MM.1S (cell line): ENCODE measurements at regions not wholly inside any gene's neighbourhood (a gene's known extent, or its start where the extent isn't known, plus 50 kb on each side); places are given as distances from the start of the nearest gene placed in this dataset.

ENCODE experiments used
- DNase-seq: peaks from one replicate; pipeline ENCODE4 v3.0.0-alpha.2; 2015
- H2AFZ ChIP-seq: fragments of 300-600 bp; sonication (generic); 2 replicates; pipeline ENCODE4 v1.6.0; 2016; ENCODE audit warnings: antibody characterized with exemption, low read length
- H3F3A ChIP-seq: fragments of 300-600 bp; sonication (generic); 2 replicates; pipeline ENCODE4 v1.6.1; 2016; ENCODE audit warnings: mild to moderate bottlenecking, antibody characterized with exemption, low read length, moderate library complexity, mixed read lengths; ENCODE audit not compliant: insufficient read depth
- H3K27ac ChIP-seq: fragments of 300-600 bp; sonication (generic); 2 replicates; pipeline ENCODE4 v1.5.1; 2016; ENCODE audit warnings: mild to moderate bottlenecking, low read length
- H3K27me3 ChIP-seq: fragments of 300-600 bp; sonication (generic); replicated peaks from 2 replicates; pipeline ENCODE4 v1.6.0; 2016; ENCODE audit warnings: low read length; ENCODE audit not compliant: insufficient read depth
- H3K36me3 ChIP-seq: fragments of 300-600 bp; sonication (generic); replicated peaks from 2 replicates; pipeline ENCODE4 v1.6.1; 2016; ENCODE audit warnings: mild to moderate bottlenecking, low read length, mixed read lengths; ENCODE audit not compliant: insufficient read depth
- H3K4me1 ChIP-seq: fragments of 300-600 bp; sonication (generic); 2 replicates; pipeline ENCODE4 v1.6.1; 2016; ENCODE audit warnings: low read length, mixed read lengths
- H3K4me2 ChIP-seq: fragments of 300-600 bp; sonication (generic); 2 replicates; pipeline ENCODE4 v1.6.0; 2016; ENCODE audit warnings: low read depth, low read length
- H3K4me3 ChIP-seq: fragments of 300-600 bp; sonication (generic); 2 replicates; pipeline ENCODE4 v1.5.1; 2016; ENCODE audit warnings: low read length, mixed read lengths
- H3K79me2 ChIP-seq: fragments of 300-600 bp; sonication (generic); 2 replicates; pipeline ENCODE4 v1.6.1; 2016; ENCODE audit warnings: mixed run types, low read length, mixed read lengths
- H3K9ac ChIP-seq: fragments of 300-600 bp; sonication (generic); 2 replicates; pipeline ENCODE4 v1.6.1; 2016; ENCODE audit warnings: low read length, mixed read lengths
- H3K9me2 ChIP-seq: fragments of 300-600 bp; sonication (generic); replicated peaks from 2 replicates; pipeline ENCODE4 v1.6.1; 2016; ENCODE audit warnings: mild to moderate bottlenecking, low read length, mixed read lengths; ENCODE audit not compliant: insufficient read depth
- H3K9me3 ChIP-seq: fragments of 300-600 bp; sonication (generic); replicated peaks from 2 replicates; pipeline ENCODE4 v1.6.1; 2016; ENCODE audit warnings: mild to moderate bottlenecking, low read length, mixed read lengths; ENCODE audit not compliant: insufficient read depth
- H4K20me1 ChIP-seq: fragments of 300-600 bp; sonication (generic); 2 replicates; pipeline ENCODE4 v1.6.1; 2016; ENCODE audit warnings: mild to moderate bottlenecking, low read length, moderate library complexity, mixed read lengths; ENCODE audit not compliant: insufficient read depth
- EZH2 ChIP-seq: fragments of 300-600 bp; sonication (generic); optimal IDR thresholded peaks from 2 replicates; pipeline ENCODE3; 2017; ENCODE audit warnings: low read depth, mild to moderate bottlenecking, antibody characterized with exemption, low read length, mixed read lengths
- EZH2phosphoT487 ChIP-seq: fragments of 300-600 bp; sonication (generic); IDR thresholded peaks from 2 replicates; pipeline ENCODE4 v1.6.1; 2018; ENCODE audit warnings: antibody characterized with exemption, low read length
- TF ChIP-seq, protein P1 (sequence below): fragments of 300-600 bp; sonication (generic); IDR thresholded peaks from 2 replicates; pipeline ENCODE4 v1.5.1; 2016; ENCODE audit warnings: antibody characterized with exemption, low read length, mixed read lengths

- TF ChIP-seq EZH2 (no peak), EZH2phosphoT487 (no peak)
- TF ChIP-seq, protein P1, sequence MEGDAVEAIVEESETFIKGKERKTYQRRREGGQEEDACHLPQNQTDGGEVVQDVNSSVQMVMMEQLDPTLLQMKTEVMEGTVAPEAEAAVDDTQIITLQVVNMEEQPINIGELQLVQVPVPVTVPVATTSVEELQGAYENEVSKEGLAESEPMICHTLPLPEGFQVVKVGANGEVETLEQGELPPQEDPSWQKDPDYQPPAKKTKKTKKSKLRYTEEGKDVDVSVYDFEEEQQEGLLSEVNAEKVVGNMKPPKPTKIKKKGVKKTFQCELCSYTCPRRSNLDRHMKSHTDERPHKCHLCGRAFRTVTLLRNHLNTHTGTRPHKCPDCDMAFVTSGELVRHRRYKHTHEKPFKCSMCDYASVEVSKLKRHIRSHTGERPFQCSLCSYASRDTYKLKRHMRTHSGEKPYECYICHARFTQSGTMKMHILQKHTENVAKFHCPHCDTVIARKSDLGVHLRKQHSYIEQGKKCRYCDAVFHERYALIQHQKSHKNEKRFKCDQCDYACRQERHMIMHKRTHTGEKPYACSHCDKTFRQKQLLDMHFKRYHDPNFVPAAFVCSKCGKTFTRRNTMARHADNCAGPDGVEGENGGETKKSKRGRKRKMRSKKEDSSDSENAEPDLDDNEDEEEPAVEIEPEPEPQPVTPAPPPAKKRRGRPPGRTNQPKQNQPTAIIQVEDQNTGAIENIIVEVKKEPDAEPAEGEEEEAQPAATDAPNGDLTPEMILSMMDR: no peak
- Histone ChIP-seq H4K20me1 (no peaks in the 10 kb centered on the region), H3K9ac (no peak overlapping the region), H2AFZ (no peak overlapping the region), H3K79me2 (no peaks in the 10 kb centered on the region), H3K9me3 (no peaks in the 10 kb centered on the region), H3K27ac (no peak overlapping the region), H3K4me3 (no peak overlapping the region), H3K9me2 (no peaks in the 10 kb centered on the region), H3K4me2 (no peak overlapping the region), H3F3A (no peaks in the 10 kb centered on the region), H3K36me3 (no peaks in the 10 kb centered on the region), H3K27me3 (no peaks in the 10 kb centered on the region), H3K4me1 (no peaks in the 10 kb centered on the region)
- DNase-seq: no peak
Observed at GRCh38 chr11:113540416-113541330, 65.5 kb upstream of the DRD2 start.

GRCh38 chr11:113538451-113539412 is 63.5 kb upstream of the DRD2 start:
- Histone ChIP-seq H3F3A (no peaks in the 10 kb centered on the region), H3K4me3 (no peak overlapping the region), H3K36me3 (no peaks in the 10 kb centered on the region), H3K9me3 (no peaks in the 10 kb centered on the region), H4K20me1 (no peaks in the 10 kb centered on the region), H3K79me2 (no peaks in the 10 kb centered on the region), H3K4me1 (no peaks in the 10 kb centered on the region), H3K4me2 (no peak overlapping the region), H3K27ac (no peak overlapping the region), H3K27me3 (no peaks in the 10 kb centered on the region), H3K9ac (no peak overlapping the region), H3K9me2 (no peaks in the 10 kb centered on the region), H2AFZ (no peak overlapping the region)
- DNase-seq: no peak
- TF ChIP-seq EZH2phosphoT487 (no peak), EZH2 (no peak)
- TF ChIP-seq, protein P1: no peak

- no peaks in the 10 kb centered on the region for H3K9me3 ChIP-seq
- H4K20me1 ChIP-seq: no peaks in the 10 kb centered on the region
- H3K4me3 ChIP-seq: no peak overlapping the region
- H3K9ac ChIP-seq: no peak overlapping the region
- TF ChIP-seq EZH2 (no peak), EZH2phosphoT487 (no peak)
- TF ChIP-seq, protein P1: no peak
- no peaks in the 10 kb centered on the region for H3F3A ChIP-seq
- no peak overlapping the region for H2AFZ ChIP-seq
- no peaks in the 10 kb centered on the region for H3K27me3 ChIP-seq
- no peak for DNase-seq
- H3K27ac ChIP-seq: no peak overlapping the region
- no peaks in the 10 kb centered on the region for H3K9me2 ChIP-seq
- H3K36me3 ChIP-seq: no peaks in the 10 kb centered on the region
- H3K4me2 ChIP-seq: no peak overlapping the region
- H3K4me1 ChIP-seq: no peaks in the 10 kb centered on the region
- H3K79me2 ChIP-seq: no peaks in the 10 kb centered on the region
Observed at GRCh38 chr11:113534625-113535024, 59.4 kb upstream of the DRD2 start.
